ENCODE measurements at regions not wholly inside any gene's neighbourhood (a gene's known extent, or its start where the extent isn't known, plus 50 kb on each side); places are given as distances from the start of the nearest gene placed in this dataset.
"Not testable (repeated sequence)": the region's sequence is repeated elsewhere in the genome, so short reads cannot be mapped to it uniquely, and the experiment has no call there.

DNA sequence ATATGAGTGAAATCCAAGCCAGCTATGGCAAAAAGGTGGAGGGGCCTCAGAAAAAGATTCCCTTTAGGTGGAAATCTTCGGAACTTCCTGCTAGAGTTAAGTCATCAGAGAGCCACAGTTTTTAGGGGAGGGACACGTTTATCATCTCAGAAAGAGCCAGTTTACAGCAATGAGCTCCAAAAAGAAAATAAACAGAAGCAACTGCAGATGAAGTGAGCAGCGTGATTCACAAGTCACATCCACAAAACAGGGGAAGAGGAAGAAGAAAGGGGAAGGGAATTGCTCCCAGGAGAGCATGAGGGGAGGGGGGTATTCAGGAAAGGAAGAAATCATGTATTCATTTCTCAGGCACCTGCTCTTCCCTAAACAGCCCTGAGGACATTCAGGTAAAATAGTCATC is 156.2 kb upstream of the FOXK1 start:
- Histone ChIP-seq H3K9me3 (ENCODE audit: control insufficient read depth, low read length) (peaks cover 6% of the 10 kb centered on the region), H3K4me3 (ENCODE audit: low read length) (no peak overlapping the region), H3K36me3 (ENCODE audit: control insufficient read depth, insufficient read depth, low read length, severe bottlenecking) (no peaks in the 10 kb centered on the region), H3K4me1 (ENCODE audit: control insufficient read depth, insufficient read depth, low read length) (no peaks in the 10 kb centered on the region), H3K27me3 (replicated peaks; ENCODE audit: control insufficient read depth, insufficient read depth, low read length) (no peaks in the 10 kb centered on the region), H3K9ac (ENCODE audit: low read length) (no peak overlapping the region)
- no peak for DNase-seq (ENCODE audit: low read depth)

DNA sequence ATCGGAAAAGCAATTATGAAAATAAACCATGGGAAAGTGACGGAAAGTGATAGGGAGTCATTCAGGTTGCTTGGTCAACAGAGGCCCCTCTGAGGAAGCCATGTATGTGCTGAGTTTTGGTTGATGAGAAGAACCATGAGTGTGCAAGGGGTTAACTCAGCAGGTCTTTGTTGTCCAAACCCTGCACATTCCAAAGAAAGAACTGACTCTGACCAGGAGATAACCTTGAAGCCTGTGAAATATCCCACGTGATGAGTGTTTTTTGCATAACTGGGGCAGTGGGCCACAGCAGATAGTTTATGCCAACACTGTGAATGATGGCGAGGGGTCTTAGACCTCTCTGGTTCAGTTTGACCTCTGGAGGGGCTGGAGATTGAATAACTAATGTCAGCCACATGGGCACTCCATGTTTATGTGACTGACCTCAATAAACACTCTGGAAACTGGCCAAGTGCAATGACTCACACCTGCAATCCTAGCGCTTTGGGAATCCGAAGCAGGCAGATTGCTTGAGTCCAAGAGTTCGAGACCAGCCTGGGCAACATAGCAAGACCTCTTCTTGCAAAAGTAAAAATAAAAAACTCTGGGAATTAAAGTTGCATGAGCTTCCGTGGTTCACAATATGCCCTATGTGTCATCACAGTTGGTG is 154.0 kb upstream of the FOXK1 start:
- Histone ChIP-seq H3K9me3 (ENCODE audit: control insufficient read depth, low read length) (no peaks in the 10 kb centered on the region), H3K27me3 (replicated peaks; ENCODE audit: control insufficient read depth, insufficient read depth, low read length) (no peaks in the 10 kb centered on the region), H3K4me1 (ENCODE audit: control insufficient read depth, insufficient read depth, low read length) (no peaks in the 10 kb centered on the region), H3K4me3 (ENCODE audit: low read length) (no peak overlapping the region), H3K9ac (ENCODE audit: low read length) (no peak overlapping the region), H3K36me3 (ENCODE audit: control insufficient read depth, insufficient read depth, low read length, severe bottlenecking) (no peaks in the 10 kb centered on the region)
- no peak for DNase-seq (ENCODE audit: low read depth)

DNA sequence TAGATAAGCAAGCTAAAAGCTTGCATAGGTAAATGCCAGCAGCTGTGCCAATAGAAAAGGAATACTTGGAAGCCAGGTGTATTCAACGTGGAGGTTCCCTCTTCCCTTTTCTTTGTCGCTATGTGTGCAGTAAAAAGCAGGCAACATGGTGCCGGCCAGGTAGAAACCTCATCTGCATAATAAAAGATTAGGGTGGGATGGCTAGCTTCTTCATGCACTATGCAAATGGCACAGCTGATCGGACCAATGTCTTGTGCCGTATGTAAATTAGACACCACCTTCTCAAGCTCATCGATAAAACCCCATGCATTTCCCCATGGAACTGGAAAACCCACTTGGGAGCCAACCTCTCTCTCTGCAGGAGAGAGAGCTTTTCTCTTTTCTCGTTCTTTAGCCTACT is 150.9 kb upstream of the FOXK1 start:
- Histone ChIP-seq H3K27me3 (replicated peaks; ENCODE audit: control insufficient read depth, insufficient read depth, low read length) (no peaks in the 10 kb centered on the region), H3K4me3 (ENCODE audit: low read length) (no peak overlapping the region), H3K9ac (ENCODE audit: low read length) (no peak overlapping the region), H3K36me3 (ENCODE audit: control insufficient read depth, insufficient read depth, low read length, severe bottlenecking) (no peaks in the 10 kb centered on the region), H3K4me1 (ENCODE audit: control insufficient read depth, insufficient read depth, low read length) (no peaks in the 10 kb centered on the region), H3K9me3 (ENCODE audit: control insufficient read depth, low read length) (no peaks in the 10 kb centered on the region)
- DNase-seq (ENCODE audit: low read depth), result no peak

DNA sequence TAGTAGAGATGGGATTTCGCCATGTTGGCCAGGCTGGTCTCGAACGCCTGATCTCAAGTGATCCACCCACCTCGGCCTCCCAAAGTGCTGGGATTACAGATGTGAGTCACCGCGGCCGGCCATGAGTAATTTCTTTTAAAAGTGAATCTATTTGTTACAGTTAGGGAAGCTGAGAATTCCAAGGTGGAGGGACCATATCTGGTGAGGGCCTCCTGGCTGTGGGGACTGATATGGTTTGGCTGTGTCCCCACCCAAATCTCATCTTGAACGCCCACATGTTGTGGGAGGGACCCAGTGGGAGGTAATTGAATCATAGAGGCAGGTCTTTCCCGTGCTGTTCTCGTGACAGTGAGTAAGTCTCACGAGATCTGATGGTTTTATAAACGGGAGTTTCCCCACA is 148.8 kb upstream of the FOXK1 start:
- not testable (repeated sequence) for H3K4me3 ChIP-seq (ENCODE audit: low read length); H3K9ac ChIP-seq (ENCODE audit: low read length); H3K9me3 ChIP-seq (ENCODE audit: control insufficient read depth, low read length); H3K4me1 ChIP-seq (ENCODE audit: control insufficient read depth, insufficient read depth, low read length); H3K27me3 ChIP-seq (replicated peaks; ENCODE audit: control insufficient read depth, insufficient read depth, low read length); DNase-seq (ENCODE audit: low read depth); H3K36me3 ChIP-seq (ENCODE audit: control insufficient read depth, insufficient read depth, low read length, severe bottlenecking)

DNA sequence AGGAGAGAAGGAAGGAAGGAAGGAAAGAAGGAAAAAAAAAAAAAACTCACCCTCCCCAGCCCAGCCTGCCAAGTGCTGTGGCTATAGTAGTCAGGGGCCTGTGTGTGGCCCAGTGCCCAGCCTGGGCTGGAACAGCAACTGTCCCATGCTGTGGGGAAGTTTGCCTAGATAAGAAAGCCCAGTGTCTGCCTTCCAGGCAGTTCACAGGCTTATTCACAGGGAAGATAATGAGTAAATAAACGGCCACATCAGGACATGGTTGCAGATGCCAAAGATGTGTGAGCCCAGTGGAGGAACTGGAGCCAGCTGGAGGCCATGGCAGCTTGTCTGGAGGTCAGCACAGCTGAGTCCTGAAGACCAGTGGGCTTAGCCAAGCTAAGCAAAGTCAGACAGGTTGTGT is 132.4 kb upstream of the FOXK1 start:
- Histone ChIP-seq H3K27me3 (replicated peaks; ENCODE audit: control insufficient read depth, insufficient read depth, low read length) (no peaks in the 10 kb centered on the region), H3K4me1 (ENCODE audit: control insufficient read depth, insufficient read depth, low read length) (no peaks in the 10 kb centered on the region), H3K4me3 (ENCODE audit: low read length) (no peak overlapping the region), H3K36me3 (ENCODE audit: control insufficient read depth, insufficient read depth, low read length, severe bottlenecking) (no peaks in the 10 kb centered on the region), H3K9me3 (ENCODE audit: control insufficient read depth, low read length) (peaks cover 27% of the 10 kb centered on the region), H3K9ac (ENCODE audit: low read length) (no peak overlapping the region)
- no peak for DNase-seq (ENCODE audit: low read depth)

DNA sequence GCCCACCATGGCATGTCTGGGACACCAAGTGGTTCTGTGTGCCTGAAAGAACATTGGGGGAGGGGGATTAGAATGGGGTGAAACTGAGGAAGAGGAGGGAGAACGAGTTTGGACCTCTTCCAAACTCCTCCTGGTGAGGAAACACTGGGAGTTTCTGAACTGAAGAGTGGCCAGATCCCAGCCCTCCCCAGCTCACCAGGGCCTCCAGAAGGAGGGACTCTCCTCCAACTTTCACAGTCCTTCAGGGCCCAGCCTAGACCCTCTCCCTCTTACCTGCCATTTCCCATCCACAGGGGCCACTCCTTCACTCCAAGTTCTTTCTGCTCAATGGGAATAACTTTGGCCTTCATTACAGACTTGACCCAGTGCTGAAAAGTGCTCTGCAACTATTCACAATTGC is 132.0 kb upstream of the FOXK1 start:
- Histone ChIP-seq H3K27me3 (replicated peaks; ENCODE audit: control insufficient read depth, insufficient read depth, low read length) (no peaks in the 10 kb centered on the region), H3K36me3 (ENCODE audit: control insufficient read depth, insufficient read depth, low read length, severe bottlenecking) (no peaks in the 10 kb centered on the region)
- no peak for DNase-seq (ENCODE audit: low read depth)

DNA sequence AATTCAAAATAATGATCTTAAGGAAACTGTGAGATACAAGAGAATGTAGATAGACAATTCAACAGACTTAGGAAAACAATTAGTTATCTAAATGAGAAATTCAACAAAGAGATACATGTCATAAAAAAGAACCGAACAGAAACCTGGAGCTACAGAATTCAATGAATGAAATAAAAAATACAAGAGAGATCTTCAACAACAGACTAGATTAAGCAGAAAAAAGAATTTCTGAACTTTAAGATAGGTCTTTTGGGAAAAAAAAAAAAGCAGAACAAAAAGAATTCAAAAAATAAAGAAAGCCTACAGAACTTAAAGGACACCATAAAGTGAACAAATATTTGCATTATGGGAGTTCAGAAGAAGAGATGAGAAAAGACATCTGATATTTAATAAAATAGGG is 129.1 kb upstream of the FOXK1 start:
- Histone ChIP-seq H3K9ac (ENCODE audit: low read length) (no peak overlapping the region), H3K4me3 (ENCODE audit: low read length) (no peak overlapping the region), H3K4me1 (ENCODE audit: control insufficient read depth, insufficient read depth, low read length) (no peaks in the 10 kb centered on the region), H3K27me3 (replicated peaks; ENCODE audit: control insufficient read depth, insufficient read depth, low read length) (no peaks in the 10 kb centered on the region), H3K36me3 (ENCODE audit: control insufficient read depth, insufficient read depth, low read length, severe bottlenecking) (no peaks in the 10 kb centered on the region), H3K9me3 (ENCODE audit: control insufficient read depth, low read length) (peaks cover 27% of the 10 kb centered on the region)
- DNase-seq (ENCODE audit: low read depth), result no peak

More for the DNA sequence above, 132.0 kb upstream of the FOXK1 start:
- Histone ChIP-seq H3K9ac (ENCODE audit: low read length) (no peak overlapping the region), H3K9me3 (ENCODE audit: control insufficient read depth, low read length) (peaks cover 27% of the 10 kb centered on the region), H3K4me3 (ENCODE audit: low read length) (no peak overlapping the region), H3K4me1 (ENCODE audit: control insufficient read depth, insufficient read depth, low read length) (no peaks in the 10 kb centered on the region)

DNA sequence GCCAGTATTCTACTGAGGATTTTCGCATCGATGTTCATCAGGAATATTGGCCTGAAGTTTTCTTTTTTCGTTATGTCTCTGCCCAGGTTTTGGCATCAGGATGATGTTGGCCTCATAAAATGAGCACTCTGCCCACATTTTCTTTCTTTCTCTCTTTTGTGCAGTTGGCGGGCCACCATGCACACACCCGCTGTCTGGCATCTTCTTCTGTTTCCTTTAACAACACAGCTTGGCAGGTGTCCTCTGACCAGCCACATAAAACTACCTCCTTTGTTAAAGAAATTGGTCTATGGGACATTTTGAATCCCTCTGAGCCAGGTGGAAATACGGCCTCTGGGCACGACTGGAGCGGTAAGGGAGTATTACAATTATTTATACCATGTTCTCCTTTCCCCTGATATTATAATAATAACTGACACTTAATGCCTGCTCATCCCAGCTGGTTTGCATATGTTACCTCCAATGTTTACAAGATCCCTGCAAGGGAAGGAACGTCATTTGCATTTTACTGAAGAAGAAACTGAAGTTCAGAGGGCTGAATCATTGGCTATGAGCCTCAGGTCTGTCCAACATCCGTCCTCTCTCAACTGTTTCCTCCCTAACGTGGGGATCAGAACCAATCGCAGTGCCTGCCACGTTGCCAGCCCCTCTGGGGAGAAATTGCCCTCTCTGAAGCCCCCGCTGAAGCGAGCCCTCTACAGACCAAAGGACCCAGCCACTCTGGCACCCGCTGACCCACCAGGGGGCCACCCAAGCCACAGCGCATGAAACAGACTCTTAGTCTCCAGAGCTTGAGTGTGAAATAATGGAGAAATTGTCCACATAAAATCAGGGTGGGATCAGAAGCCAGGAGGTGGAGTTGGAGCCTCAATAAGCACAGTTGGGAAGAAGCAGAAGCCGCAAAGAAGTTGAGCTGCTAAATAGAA is 125.0 kb upstream of the FOXK1 start:
- no peaks in the 10 kb centered on the region for H3K36me3 ChIP-seq (ENCODE audit: control insufficient read depth, insufficient read depth, low read length, severe bottlenecking)
- H3K27me3 ChIP-seq (replicated peaks; ENCODE audit: control insufficient read depth, insufficient read depth, low read length), result peaks cover 3% of the 10 kb centered on the region
- no peak overlapping the region for H3K9ac ChIP-seq (ENCODE audit: low read length)
- H3K9me3 ChIP-seq (ENCODE audit: control insufficient read depth, low read length), result peaks cover 17% of the 10 kb centered on the region
- DNase-seq (ENCODE audit: low read depth), result no peak
- H3K4me3 ChIP-seq (ENCODE audit: low read length), result no peak overlapping the region
- H3K4me1 ChIP-seq (ENCODE audit: control insufficient read depth, insufficient read depth, low read length), result no peaks in the 10 kb centered on the region

DNA sequence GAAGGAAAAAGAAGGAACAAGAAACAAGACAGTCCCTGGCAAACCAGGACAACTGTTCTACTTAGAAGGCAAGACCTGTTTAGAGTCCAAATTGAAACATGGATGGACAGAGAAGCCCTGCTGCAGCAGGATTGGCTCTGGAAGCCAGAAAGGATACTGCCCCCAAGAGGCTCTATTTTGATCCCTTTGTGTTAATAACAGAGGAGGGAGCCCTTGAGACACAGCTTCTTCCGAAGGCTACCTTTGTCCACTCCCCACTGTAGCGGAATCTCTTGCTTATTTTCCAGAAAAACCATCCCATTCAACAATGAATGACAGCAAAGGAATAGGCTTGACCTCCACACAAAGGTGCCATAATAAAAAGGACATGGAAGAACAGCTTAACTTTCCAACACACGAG is 120.3 kb upstream of the FOXK1 start:
- Histone ChIP-seq H3K36me3 (ENCODE audit: control insufficient read depth, insufficient read depth, low read length, severe bottlenecking) (no peaks in the 10 kb centered on the region), H3K27me3 (replicated peaks; ENCODE audit: control insufficient read depth, insufficient read depth, low read length) (peaks cover 3% of the 10 kb centered on the region), H3K9ac (ENCODE audit: low read length) (no peak overlapping the region), H3K4me1 (ENCODE audit: control insufficient read depth, insufficient read depth, low read length) (no peaks in the 10 kb centered on the region), H3K9me3 (ENCODE audit: control insufficient read depth, low read length) (peaks cover 11% of the 10 kb centered on the region), H3K4me3 (ENCODE audit: low read length) (no peak overlapping the region)
- DNase-seq (ENCODE audit: low read depth), result no peak

DNA sequence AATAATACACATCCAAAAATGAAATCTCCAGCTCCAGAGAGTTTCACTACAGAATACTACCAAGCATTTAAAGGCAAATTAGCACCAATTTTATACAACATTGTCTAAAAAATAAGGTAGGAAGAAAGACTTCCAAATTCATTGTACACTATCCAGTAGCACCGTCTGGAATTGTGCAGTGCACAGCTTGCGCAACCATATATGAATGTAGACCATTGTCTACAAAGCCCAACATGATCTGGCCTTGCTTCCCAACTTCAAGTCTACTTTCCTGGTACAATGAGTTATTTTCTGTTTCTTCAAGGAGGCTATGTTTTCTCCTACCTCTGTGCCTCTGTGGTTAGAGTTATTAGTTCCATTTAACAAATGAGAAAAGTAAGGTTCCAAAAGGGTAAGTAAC is 115.4 kb upstream of the FOXK1 start:
- no peak overlapping the region for H3K9ac ChIP-seq (ENCODE audit: low read length)
- peaks cover 13% of the 10 kb centered on the region for H3K9me3 ChIP-seq (ENCODE audit: control insufficient read depth, low read length)
- no peaks in the 10 kb centered on the region for H3K4me1 ChIP-seq (ENCODE audit: control insufficient read depth, insufficient read depth, low read length)
- no peaks in the 10 kb centered on the region for H3K36me3 ChIP-seq (ENCODE audit: control insufficient read depth, insufficient read depth, low read length, severe bottlenecking)
- no peak overlapping the region for H3K4me3 ChIP-seq (ENCODE audit: low read length)
- no peak for DNase-seq (ENCODE audit: low read depth)
- H3K27me3 ChIP-seq (replicated peaks; ENCODE audit: control insufficient read depth, insufficient read depth, low read length), result no peaks in the 10 kb centered on the region

DNA sequence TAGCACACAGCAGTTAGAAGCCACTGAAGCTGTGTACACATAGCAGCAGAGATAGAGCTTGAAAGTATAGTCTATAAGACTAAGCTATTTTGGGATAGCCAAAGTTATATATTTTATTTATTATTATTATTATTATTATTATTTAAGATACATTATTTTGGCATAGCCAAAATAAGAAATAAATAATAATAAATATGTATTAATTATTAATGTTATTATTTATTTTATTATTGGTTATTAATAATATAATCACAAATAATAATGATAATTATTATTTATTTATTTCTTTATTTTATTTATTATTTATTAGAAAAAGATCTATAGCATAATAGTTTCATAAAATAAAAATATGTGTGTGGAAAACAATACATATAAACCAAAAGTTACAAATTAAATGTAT is 107.2 kb upstream of the FOXK1 start:
- Histone ChIP-seq H3K9ac (ENCODE audit: low read length) (no peak overlapping the region), H3K27me3 (replicated peaks; ENCODE audit: control insufficient read depth, insufficient read depth, low read length) (no peaks in the 10 kb centered on the region), H3K36me3 (ENCODE audit: control insufficient read depth, insufficient read depth, low read length, severe bottlenecking) (no peaks in the 10 kb centered on the region), H3K9me3 (ENCODE audit: control insufficient read depth, low read length) (no peaks in the 10 kb centered on the region), H3K4me1 (ENCODE audit: control insufficient read depth, insufficient read depth, low read length) (no peaks in the 10 kb centered on the region), H3K4me3 (ENCODE audit: low read length) (no peak overlapping the region)
- no peak for DNase-seq (ENCODE audit: low read depth)
